ENCODE measurements at regions not wholly inside any gene's neighbourhood (a gene's known extent, or its start where the extent isn't known, plus 50 kb on each side); places are given as distances from the start of the nearest gene placed in this dataset.
"Not testable (repeated sequence)": the region's sequence is repeated elsewhere in the genome, so short reads cannot be mapped to it uniquely, and the experiment has no call there.

GRCh38 chr17:20667712-20668111 lies 88.2 kb downstream of the CDRT15L2 start:
- TF ChIP-seq POLR2A (IDR thresholded peaks at IDR 0.05; ENCODE audit: low read depth): not testable (repeated sequence)
- TF ChIP-seq, protein P1, sequence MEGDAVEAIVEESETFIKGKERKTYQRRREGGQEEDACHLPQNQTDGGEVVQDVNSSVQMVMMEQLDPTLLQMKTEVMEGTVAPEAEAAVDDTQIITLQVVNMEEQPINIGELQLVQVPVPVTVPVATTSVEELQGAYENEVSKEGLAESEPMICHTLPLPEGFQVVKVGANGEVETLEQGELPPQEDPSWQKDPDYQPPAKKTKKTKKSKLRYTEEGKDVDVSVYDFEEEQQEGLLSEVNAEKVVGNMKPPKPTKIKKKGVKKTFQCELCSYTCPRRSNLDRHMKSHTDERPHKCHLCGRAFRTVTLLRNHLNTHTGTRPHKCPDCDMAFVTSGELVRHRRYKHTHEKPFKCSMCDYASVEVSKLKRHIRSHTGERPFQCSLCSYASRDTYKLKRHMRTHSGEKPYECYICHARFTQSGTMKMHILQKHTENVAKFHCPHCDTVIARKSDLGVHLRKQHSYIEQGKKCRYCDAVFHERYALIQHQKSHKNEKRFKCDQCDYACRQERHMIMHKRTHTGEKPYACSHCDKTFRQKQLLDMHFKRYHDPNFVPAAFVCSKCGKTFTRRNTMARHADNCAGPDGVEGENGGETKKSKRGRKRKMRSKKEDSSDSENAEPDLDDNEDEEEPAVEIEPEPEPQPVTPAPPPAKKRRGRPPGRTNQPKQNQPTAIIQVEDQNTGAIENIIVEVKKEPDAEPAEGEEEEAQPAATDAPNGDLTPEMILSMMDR (IDR thresholded peaks at IDR 0.05): not testable (repeated sequence)

Data from esophagus muscularis mucosa (tissue), 3 donors.